Lung (tissue), 11 donors: ENCODE measurements at regions not wholly inside any gene's neighbourhood (a gene's known extent, or its start where the extent isn't known, plus 50 kb on each side); places are given as distances from the start of the nearest gene placed in this dataset.
A peak's percentile ranks its signal among the peaks of the same experiment; 100 is the strongest.
"Not testable (repeated sequence)": the region's sequence is repeated elsewhere in the genome, so short reads cannot be mapped to it uniquely, and the experiment has no call there.

Source experiments
- ATAC-seq: fragments of 200-7000 bp; cut with Tn5 transposase; one replicate; pipeline ENCODE4 v1.9.1; 2020; ENCODE audit warnings: moderate number of reproducible peaks; ENCODE audit not compliant: insufficient read depth, low FRiP score
- DNase-seq, 3 donors: peaks; one replicate each; pipeline ENCODE4 v3.0.0-alpha.2; 2013 to 2017
- H3K27ac ChIP-seq, 2 donors: one replicate each; pipeline ENCODE4 v1.5.1; 2013; ENCODE audit warnings: mild to moderate bottlenecking in 2 of 2, moderate library complexity in 2 of 2, control low read depth in 1 of 2, inconsistent platforms in 1 of 2, low read depth in 1 of 2, low read length in 1 of 2
- H3K27me3 ChIP-seq, 3 donors: one replicate each; pipeline ENCODE4 v1.5.1; 2013; ENCODE audit warnings: low read length in 2 of 3; ENCODE audit not compliant: control insufficient read depth in 3 of 3, insufficient read depth in 3 of 3
- H3K36me3 ChIP-seq, 4 donors: one replicate each; pipeline ENCODE4 v1.5.1; 2013; ENCODE audit warnings: low read length in 4 of 4, mild to moderate bottlenecking in 1 of 4, moderate library complexity in 1 of 4; ENCODE audit not compliant: control insufficient read depth in 4 of 4, insufficient read depth in 4 of 4
- H3K4me1 ChIP-seq, 5 donors: one replicate each; pipeline ENCODE4 v1.5.1; 2013; ENCODE audit warnings: low read length in 5 of 5, mild to moderate bottlenecking in 2 of 5, moderate library complexity in 1 of 5; ENCODE audit not compliant: control insufficient read depth in 5 of 5, insufficient read depth in 5 of 5
- H3K4me3 ChIP-seq: one replicate; pipeline ENCODE4 v1.5.1; 2013; ENCODE audit warnings: mild to moderate bottlenecking, control low read depth, moderate library complexity
- H3K9ac ChIP-seq, 2 donors: one replicate each; pipeline ENCODE4 v1.5.1; 2013; ENCODE audit warnings: low read length in 2 of 2, control low read depth in 1 of 2; ENCODE audit not compliant: insufficient read depth in 1 of 2
- H3K9me3 ChIP-seq, 4 donors: one replicate each; pipeline ENCODE4 v1.5.1; 2013; ENCODE audit warnings: low read length in 3 of 4, mild to moderate bottlenecking in 1 of 4, moderate library complexity in 1 of 4; ENCODE audit not compliant: control insufficient read depth in 4 of 4, insufficient read depth in 3 of 4
- CTCF ChIP-seq: IDR thresholded peaks from 2 replicates; pipeline ENCODE4 v1.5.1; 2012; ENCODE audit warnings: mild to moderate bottlenecking; ENCODE audit errors: control extremely low read depth, extremely low read depth
- WGBS, 2 donors: extraction: QIAGEN DNeasy Blood & Tissue Kit; methylation state at CpG; one replicate each; pipeline ENCODE4 v1.1.7; 2013; 5-methylcytosine and 5-hydroxymethylcytosine counted together
- donor health status: control.
- donor health status: control.
- donor health status: Bipolar disorder and iron deficiency.
- donor health status: healthy.
- donor health status: DM: yes; HTN: yes; CAD: no.

GRCh38 chr4:150009533-150009932 is 68.7 kb upstream of the DCLK2 start:
- no peak overlapping the region for H3K4me3 ChIP-seq
- no peak overlapping the region for H3K9ac ChIP-seq
- no peaks in the 10 kb centered on the region for H3K36me3 ChIP-seq
- no peak for DNase-seq
- no peak for ATAC-seq
- H3K27ac ChIP-seq, result no peak overlapping the region
- 89 to 94% methylated on average over 2 of the region's 2 CpGs for WGBS, 2 donors
- peaks cover 0 to 5% (median 3%) of the 10 kb centered on the region in 5 donors for H3K4me1 ChIP-seq
- no peak for TF ChIP-seq CTCF
- no peaks in the 10 kb centered on the region for H3K27me3 ChIP-seq
- no peaks in the 10 kb centered on the region for H3K9me3 ChIP-seq

- no peaks in the 10 kb centered on the region for H3K27me3 ChIP-seq
- H3K27ac ChIP-seq, result no peak overlapping the region
- H3K4me1 ChIP-seq, result peaks cover 0 to 5% (median 3%) of the 10 kb centered on the region in 5 donors
- H3K36me3 ChIP-seq, result no peaks in the 10 kb centered on the region
- peak; percentile 7 for TF ChIP-seq CTCF
- no peak overlapping the region for H3K9ac ChIP-seq
- peak; percentile 44 to 78 (median 69) for DNase-seq
- no peak overlapping the region for H3K4me3 ChIP-seq
- WGBS, 2 donors, result 34 to 52% methylated on average over 6 of the region's 6 CpGs
- no peaks in the 10 kb centered on the region for H3K9me3 ChIP-seq
- ATAC-seq, result no peak
These were observed 67.6 kb upstream of the DCLK2 start for GRCh38 chr4:150010525-150011126.

- Histone ChIP-seq H3K36me3 (no peaks in the 10 kb centered on the region), H3K9me3 (no peaks in the 10 kb centered on the region), H3K4me1 (no peaks in the 10 kb centered on the region), H3K27me3 (no peaks in the 10 kb centered on the region), H3K9ac (no peak overlapping the region), H3K27ac (no peak overlapping the region), H3K4me3 (no peak overlapping the region)
- WGBS, 2 donors, result 93 to 96% methylated on average over 3 of the region's 3 CpGs
- ATAC-seq, result no peak
- no peak for DNase-seq
- TF ChIP-seq CTCF, result no peak
These were observed 65.3 kb upstream of the DCLK2 start for GRCh38 chr4:150012851-150013360.

GRCh38 chr4:150015910-150016309 is 62.3 kb upstream of the DCLK2 start:
- H3K9me3 ChIP-seq, ATAC-seq, H3K4me1 ChIP-seq, H3K36me3 ChIP-seq, H3K27me3 ChIP-seq, H3K9ac ChIP-seq, DNase-seq, H3K27ac ChIP-seq, H3K4me3 ChIP-seq: not testable (repeated sequence)

GRCh38 chr4:150016621-150017020 is 61.6 kb upstream of the DCLK2 start:
- H3K9me3 ChIP-seq, H3K9ac ChIP-seq, DNase-seq, H3K27ac ChIP-seq, H3K4me1 ChIP-seq, H3K27me3 ChIP-seq, H3K4me3 ChIP-seq, H3K36me3 ChIP-seq, ATAC-seq: not testable (repeated sequence)
- WGBS, 2 donors, result 91 to 94% methylated on average over 1 of the region's 1 CpG
